Right lobe of liver (tissue), 4 donors: ENCODE measurements at regions not wholly inside any gene's neighbourhood (a gene's known extent, or its start where the extent isn't known, plus 50 kb on each side); places are given as distances from the start of the nearest gene placed in this dataset.

Source experiments
- POLR2A ChIP-seq: fragments of 450-650 bp; IDR thresholded peaks from one replicate; pipeline ENCODE4 v1.6.1; 2017; ENCODE audit warnings: antibody characterized with exemption, mild to moderate bottlenecking
- TF ChIP-seq, protein P1 (sequence below), 4 donors: fragments of 200-600 bp in 3 of 4; fragments of 450-650 bp in 1 of 4; IDR thresholded peaks; one replicate each; pipeline versions ENCODE4 v1.5.1 to v1.8.0; 2016 to 2022; ENCODE audit warnings: antibody characterized with exemption in 4 of 4, mild to moderate bottlenecking in 2 of 4
- donor health status: DM: no; HTN: no; CAD: no.
- donor health status: DM: no; HTN: no; CAD: no.
- donor health status: DM: no; HTN: yes; CAD: no.

DNA sequence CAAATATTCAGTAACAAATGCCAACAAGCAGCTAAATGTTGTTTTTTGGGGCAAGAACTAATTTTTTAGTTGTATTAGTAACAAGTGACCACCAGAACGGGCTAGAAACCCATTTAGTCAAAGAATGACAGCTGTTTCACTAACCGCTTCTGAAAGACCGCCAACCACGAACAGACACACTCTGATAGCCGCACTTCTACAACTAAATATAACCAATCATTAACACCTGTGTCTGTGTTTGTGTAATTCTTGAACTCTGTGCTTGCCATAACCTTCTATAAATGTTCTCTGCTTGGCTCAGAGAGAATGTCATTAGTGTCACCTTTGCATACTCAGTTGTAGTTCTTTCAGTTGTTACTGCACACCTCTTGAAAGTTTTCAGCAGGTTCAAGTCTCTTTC lies 526.3 kb upstream of the LRRTM1 start:
- TF ChIP-seq POLR2A: no peak
- TF ChIP-seq, protein P1, sequence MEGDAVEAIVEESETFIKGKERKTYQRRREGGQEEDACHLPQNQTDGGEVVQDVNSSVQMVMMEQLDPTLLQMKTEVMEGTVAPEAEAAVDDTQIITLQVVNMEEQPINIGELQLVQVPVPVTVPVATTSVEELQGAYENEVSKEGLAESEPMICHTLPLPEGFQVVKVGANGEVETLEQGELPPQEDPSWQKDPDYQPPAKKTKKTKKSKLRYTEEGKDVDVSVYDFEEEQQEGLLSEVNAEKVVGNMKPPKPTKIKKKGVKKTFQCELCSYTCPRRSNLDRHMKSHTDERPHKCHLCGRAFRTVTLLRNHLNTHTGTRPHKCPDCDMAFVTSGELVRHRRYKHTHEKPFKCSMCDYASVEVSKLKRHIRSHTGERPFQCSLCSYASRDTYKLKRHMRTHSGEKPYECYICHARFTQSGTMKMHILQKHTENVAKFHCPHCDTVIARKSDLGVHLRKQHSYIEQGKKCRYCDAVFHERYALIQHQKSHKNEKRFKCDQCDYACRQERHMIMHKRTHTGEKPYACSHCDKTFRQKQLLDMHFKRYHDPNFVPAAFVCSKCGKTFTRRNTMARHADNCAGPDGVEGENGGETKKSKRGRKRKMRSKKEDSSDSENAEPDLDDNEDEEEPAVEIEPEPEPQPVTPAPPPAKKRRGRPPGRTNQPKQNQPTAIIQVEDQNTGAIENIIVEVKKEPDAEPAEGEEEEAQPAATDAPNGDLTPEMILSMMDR (IDR thresholded peaks at IDR 0.05): no peak
